ENCODE measurements at regions not wholly inside any gene's neighbourhood (a gene's known extent, or its start where the extent isn't known, plus 50 kb on each side); places are given as distances from the start of the nearest gene placed in this dataset.

- H2BK12ac ChIP-seq (ENCODE audit: low read length in 2 of 2): no peak overlapping the region
- no peak overlapping the region for H2BK15ac ChIP-seq (ENCODE audit: low read depth, poor library complexity, severe bottlenecking)
- H2BK5ac ChIP-seq (ENCODE audit: low read depth, low read length, poor library complexity, severe bottlenecking): no peak overlapping the region
- no peak overlapping the region for H2BK120ac ChIP-seq (ENCODE audit: low read depth, low read length)
- H3K9ac ChIP-seq (ENCODE audit: low read length): no peak overlapping the region
- H3K36me3 ChIP-seq (ENCODE audit: control insufficient read depth in 1 of 2, insufficient read depth in 2 of 2, low read depth in 1 of 2, low read length in 2 of 2): no peaks in the 10 kb centered on the region
- DNase-seq: no peak
- no peak overlapping the region for H2AFZ ChIP-seq (ENCODE audit: low read depth, low read length)
- no peak overlapping the region for H4K91ac ChIP-seq (ENCODE audit: low read length)
- WGBS: 79% methylated on average over 3 of the region's 4 CpGs
- H4K8ac ChIP-seq (ENCODE audit: low read length): no peak overlapping the region
- no peak overlapping the region for H3K4ac ChIP-seq (ENCODE audit: low read depth in 1 of 2, low read length in 2 of 2)
- H3K9me3 ChIP-seq (ENCODE audit: control insufficient read depth, low read length): no peaks in the 10 kb centered on the region
- no peak overlapping the region for H3K4me2 ChIP-seq (ENCODE audit: low read length, poor library complexity, severe bottlenecking)
- H3K4me3 ChIP-seq (ENCODE audit: insufficient read depth in 1 of 2, low read depth in 1 of 2, low read length in 2 of 2): no peak overlapping the region
- no peak overlapping the region for H3K23ac ChIP-seq (ENCODE audit: low read length in 2 of 2)
- no peak overlapping the region for H2AK5ac ChIP-seq (ENCODE audit: low read length, severe bottlenecking)
- no peak overlapping the region for H3K18ac ChIP-seq (ENCODE audit: low read depth in 1 of 2, low read length in 2 of 2)
- H3K4me1 ChIP-seq (ENCODE audit: control insufficient read depth, insufficient read depth, low read depth, low read length): no peaks in the 10 kb centered on the region
- no peak overlapping the region for H3K27ac ChIP-seq (ENCODE audit: low read length, poor library complexity, severe bottlenecking)
- H3K27me3 ChIP-seq (ENCODE audit: control insufficient read depth in 1 of 2, insufficient read depth in 1 of 2, low read length in 2 of 2): no peaks in the 10 kb centered on the region
- H3K14ac ChIP-seq (ENCODE audit: low read length in 2 of 2): no peak overlapping the region
- H3K79me1 ChIP-seq (replicated peaks; ENCODE audit: low read length, poor library complexity, severe bottlenecking): no peaks in the 10 kb centered on the region
Observed at GRCh38 chr18:1884623-1885022, 686.7 kb downstream of the METTL4 start.

DNA sequence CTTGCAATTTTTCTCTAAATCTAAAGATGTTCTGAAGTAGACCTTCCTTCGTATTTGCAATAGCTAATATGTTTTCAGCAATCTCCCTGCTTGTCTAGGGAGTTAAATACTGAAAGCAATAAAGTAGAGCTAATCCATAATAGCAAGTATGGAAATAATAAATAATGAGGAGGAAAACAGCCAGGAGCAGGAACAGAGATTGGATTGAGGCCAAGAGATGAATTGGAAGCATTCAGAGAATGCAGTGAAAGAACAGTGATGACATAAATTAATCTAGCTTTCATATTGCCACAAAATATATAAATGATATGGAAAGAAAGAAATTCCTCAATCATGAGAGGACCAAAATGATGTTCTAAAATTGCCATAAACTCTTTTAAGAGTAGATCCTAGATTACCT, 679.7 kb downstream of the METTL4 start:
- H2AK5ac ChIP-seq (ENCODE audit: low read length, severe bottlenecking): no peak overlapping the region
- no peaks in the 10 kb centered on the region for H3K27me3 ChIP-seq (ENCODE audit: control insufficient read depth in 1 of 2, insufficient read depth in 1 of 2, low read length in 2 of 2)
- H3K18ac ChIP-seq (ENCODE audit: low read depth in 1 of 2, low read length in 2 of 2): no peak overlapping the region
- no peak overlapping the region for H2AFZ ChIP-seq (ENCODE audit: low read depth, low read length)
- no peak overlapping the region for H2BK120ac ChIP-seq (ENCODE audit: low read depth, low read length)
- no peak overlapping the region for H2BK5ac ChIP-seq (ENCODE audit: low read depth, low read length, poor library complexity, severe bottlenecking)
- H3K14ac ChIP-seq (ENCODE audit: low read length in 2 of 2): no peak overlapping the region
- no CpG with 5 or more reads among the region's 1 CpG for WGBS
- H3K27ac ChIP-seq (ENCODE audit: low read length, poor library complexity, severe bottlenecking): no peak overlapping the region
- no peak overlapping the region for H3K23ac ChIP-seq (ENCODE audit: low read length in 2 of 2)
- H3K9ac ChIP-seq (ENCODE audit: low read length): no peak overlapping the region
- no peaks in the 10 kb centered on the region for H3K79me1 ChIP-seq (replicated peaks; ENCODE audit: low read length, poor library complexity, severe bottlenecking)
- H4K8ac ChIP-seq (ENCODE audit: low read length): no peak overlapping the region
- H3K4me1 ChIP-seq (ENCODE audit: control insufficient read depth, insufficient read depth, low read depth, low read length): no peaks in the 10 kb centered on the region
- no peak for DNase-seq
- H2BK12ac ChIP-seq (ENCODE audit: low read length in 2 of 2): no peak overlapping the region
- no peak overlapping the region for H4K91ac ChIP-seq (ENCODE audit: low read length)
- no peak overlapping the region for H3K4ac ChIP-seq (ENCODE audit: low read depth in 1 of 2, low read length in 2 of 2)
- H2BK15ac ChIP-seq (ENCODE audit: low read depth, poor library complexity, severe bottlenecking): no peak overlapping the region
- H3K9me3 ChIP-seq (ENCODE audit: control insufficient read depth, low read length): no peaks in the 10 kb centered on the region
- H3K4me3 ChIP-seq (ENCODE audit: insufficient read depth in 1 of 2, low read depth in 1 of 2, low read length in 2 of 2): no peak overlapping the region
- H3K4me2 ChIP-seq (ENCODE audit: low read length, poor library complexity, severe bottlenecking): no peak overlapping the region
- no peaks in the 10 kb centered on the region for H3K36me3 ChIP-seq (ENCODE audit: control insufficient read depth in 1 of 2, insufficient read depth in 2 of 2, low read depth in 1 of 2, low read length in 2 of 2)

- Histone ChIP-seq H3K4me3 (ENCODE audit: insufficient read depth in 1 of 2, low read depth in 1 of 2, low read length in 2 of 2) (no peak overlapping the region), H2BK15ac (ENCODE audit: low read depth, poor library complexity, severe bottlenecking) (no peak overlapping the region)
- DNase-seq: no peak
Observed at GRCh38 chr18:1892191-1892590, 679.1 kb downstream of the METTL4 start.

GRCh38 chr18:1895456-1896185, 675.7 kb downstream of the METTL4 start:
- Histone ChIP-seq H3K9ac (ENCODE audit: low read length) (no peak overlapping the region), H2BK120ac (ENCODE audit: low read depth, low read length) (no peak overlapping the region), H3K18ac (ENCODE audit: low read depth in 1 of 2, low read length in 2 of 2) (no peak overlapping the region), H3K27ac (ENCODE audit: low read length, poor library complexity, severe bottlenecking) (no peak overlapping the region), H2BK12ac (ENCODE audit: low read length in 2 of 2) (no peak overlapping the region), H2BK15ac (ENCODE audit: low read depth, poor library complexity, severe bottlenecking) (no peak overlapping the region), H3K14ac (ENCODE audit: low read length in 2 of 2) (no peak overlapping the region), H3K79me1 (replicated peaks; ENCODE audit: low read length, poor library complexity, severe bottlenecking) (no peaks in the 10 kb centered on the region), H4K91ac (ENCODE audit: low read length) (no peak overlapping the region), H2AFZ (ENCODE audit: low read depth, low read length) (no peak overlapping the region), H3K4me3 (ENCODE audit: insufficient read depth in 1 of 2, low read depth in 1 of 2, low read length in 2 of 2) (no peak overlapping the region), H3K9me3 (ENCODE audit: control insufficient read depth, low read length) (no peaks in the 10 kb centered on the region), H3K23ac (ENCODE audit: low read length in 2 of 2) (no peak overlapping the region), H2BK5ac (ENCODE audit: low read depth, low read length, poor library complexity, severe bottlenecking) (no peak overlapping the region), H3K27me3 (ENCODE audit: control insufficient read depth in 1 of 2, insufficient read depth in 1 of 2, low read length in 2 of 2) (no peaks in the 10 kb centered on the region), H3K4ac (ENCODE audit: low read depth in 1 of 2, low read length in 2 of 2) (no peak overlapping the region), H2AK5ac (ENCODE audit: low read length, severe bottlenecking) (no peak overlapping the region), H3K36me3 (ENCODE audit: control insufficient read depth in 1 of 2, insufficient read depth in 2 of 2, low read depth in 1 of 2, low read length in 2 of 2) (no peaks in the 10 kb centered on the region), H3K4me2 (ENCODE audit: low read length, poor library complexity, severe bottlenecking) (no peak overlapping the region), H3K4me1 (ENCODE audit: control insufficient read depth, insufficient read depth, low read depth, low read length) (no peaks in the 10 kb centered on the region), H4K8ac (ENCODE audit: low read length) (no peak overlapping the region)
- no peak for DNase-seq
- WGBS: 59% methylated on average over 4 of the region's 4 CpGs

More at GRCh38 chr18:1892191-1892590, 679.1 kb downstream of the METTL4 start:
- Histone ChIP-seq H3K79me1 (replicated peaks; ENCODE audit: low read length, poor library complexity, severe bottlenecking) (no peaks in the 10 kb centered on the region), H4K8ac (ENCODE audit: low read length) (no peak overlapping the region), H3K18ac (ENCODE audit: low read depth in 1 of 2, low read length in 2 of 2) (no peak overlapping the region), H3K27ac (ENCODE audit: low read length, poor library complexity, severe bottlenecking) (no peak overlapping the region), H2BK12ac (ENCODE audit: low read length in 2 of 2) (no peak overlapping the region), H2BK5ac (ENCODE audit: low read depth, low read length, poor library complexity, severe bottlenecking) (no peak overlapping the region), H3K23ac (ENCODE audit: low read length in 2 of 2) (no peak overlapping the region), H3K4me1 (ENCODE audit: control insufficient read depth, insufficient read depth, low read depth, low read length) (no peaks in the 10 kb centered on the region), H3K14ac (ENCODE audit: low read length in 2 of 2) (no peak overlapping the region), H4K91ac (ENCODE audit: low read length) (no peak overlapping the region), H3K9me3 (ENCODE audit: control insufficient read depth, low read length) (no peaks in the 10 kb centered on the region), H3K4me2 (ENCODE audit: low read length, poor library complexity, severe bottlenecking) (no peak overlapping the region), H3K4ac (ENCODE audit: low read depth in 1 of 2, low read length in 2 of 2) (no peak overlapping the region), H2AK5ac (ENCODE audit: low read length, severe bottlenecking) (no peak overlapping the region), H2BK120ac (ENCODE audit: low read depth, low read length) (no peak overlapping the region), H2AFZ (ENCODE audit: low read depth, low read length) (no peak overlapping the region), H3K27me3 (ENCODE audit: control insufficient read depth in 1 of 2, insufficient read depth in 1 of 2, low read length in 2 of 2) (no peaks in the 10 kb centered on the region), H3K9ac (ENCODE audit: low read length) (no peak overlapping the region), H3K36me3 (ENCODE audit: control insufficient read depth in 1 of 2, insufficient read depth in 2 of 2, low read depth in 1 of 2, low read length in 2 of 2) (no peaks in the 10 kb centered on the region)
